ENCODE measurements at regions not wholly inside any gene's neighbourhood (a gene's known extent, or its start where the extent isn't known, plus 50 kb on each side); places are given as distances from the start of the nearest gene placed in this dataset.

DNA sequence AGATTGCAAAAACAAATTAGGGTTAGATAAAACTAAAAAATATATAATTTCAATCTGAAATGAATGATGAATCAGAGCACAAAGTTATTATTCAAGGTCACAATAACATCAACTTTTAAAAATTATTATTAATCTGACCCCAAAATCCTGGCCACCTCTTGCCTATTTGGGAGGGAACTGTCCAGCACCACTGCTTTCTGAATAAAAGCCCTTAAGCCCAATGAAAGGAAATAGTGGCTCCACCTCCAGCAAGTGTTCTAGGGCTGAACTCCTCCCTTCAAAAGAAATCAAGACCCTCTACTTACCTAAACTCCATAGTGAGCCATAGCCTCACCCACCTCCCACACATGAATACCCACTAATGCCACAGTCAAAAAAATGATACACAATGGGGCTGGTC, 208.2 kb downstream of the PARM1 start:
- TF ChIP-seq, protein P1, sequence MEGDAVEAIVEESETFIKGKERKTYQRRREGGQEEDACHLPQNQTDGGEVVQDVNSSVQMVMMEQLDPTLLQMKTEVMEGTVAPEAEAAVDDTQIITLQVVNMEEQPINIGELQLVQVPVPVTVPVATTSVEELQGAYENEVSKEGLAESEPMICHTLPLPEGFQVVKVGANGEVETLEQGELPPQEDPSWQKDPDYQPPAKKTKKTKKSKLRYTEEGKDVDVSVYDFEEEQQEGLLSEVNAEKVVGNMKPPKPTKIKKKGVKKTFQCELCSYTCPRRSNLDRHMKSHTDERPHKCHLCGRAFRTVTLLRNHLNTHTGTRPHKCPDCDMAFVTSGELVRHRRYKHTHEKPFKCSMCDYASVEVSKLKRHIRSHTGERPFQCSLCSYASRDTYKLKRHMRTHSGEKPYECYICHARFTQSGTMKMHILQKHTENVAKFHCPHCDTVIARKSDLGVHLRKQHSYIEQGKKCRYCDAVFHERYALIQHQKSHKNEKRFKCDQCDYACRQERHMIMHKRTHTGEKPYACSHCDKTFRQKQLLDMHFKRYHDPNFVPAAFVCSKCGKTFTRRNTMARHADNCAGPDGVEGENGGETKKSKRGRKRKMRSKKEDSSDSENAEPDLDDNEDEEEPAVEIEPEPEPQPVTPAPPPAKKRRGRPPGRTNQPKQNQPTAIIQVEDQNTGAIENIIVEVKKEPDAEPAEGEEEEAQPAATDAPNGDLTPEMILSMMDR (optimal IDR thresholded peaks at IDR 0.05 in 1 of 3, IDR thresholded peaks at IDR 0.05 in 1 of 3, conservative IDR thresholded peaks at IDR 0.05 in 1 of 3; ENCODE audit: extremely low read depth in 1 of 3, insufficient read depth in 2 of 3, low read length in 3 of 3), result no peak
- TF ChIP-seq EZH2 (IDR thresholded peaks at IDR 0.05; ENCODE audit: low read length), result no peak

Data from keratinocyte (primary cell).